A549 (cell line): ENCODE measurements at regions not wholly inside any gene's neighbourhood (a gene's known extent, or its start where the extent isn't known, plus 50 kb on each side); places are given as distances from the start of the nearest gene placed in this dataset.

Experiments used
- ATAC-seq, 2 experiments: fragments of 200-7000 bp in 1 of 2; fragments of >200 bp in 1 of 2; cut with Nextera tagmentation in 1 of 2; cut with Tn5 transposase in 1 of 2; 3 replicates each; pipeline versions ENCODE4 v1.8.0 to v1.9.1; 2018 to 2020; ENCODE audit warnings: mild to moderate bottlenecking in 1 of 2, moderate library complexity in 1 of 2
- CTCF ChIA-PET: fragments of 300-600 bp; sonication (Branson Sonifier 250); formaldehyde crosslinking; extraction: SDS; loops from one replicate; lab custom pipeline; 2021; ENCODE audit warnings: antibody characterized with exemption, inconsistent platforms; lab: Yijun Ruan, JAX
- POLR2A ChIA-PET: fragments of 350-600 bp; formaldehyde crosslinking; extraction: SDS; loops from one replicate; lab custom pipeline; 2021; ENCODE audit warnings: antibody characterized with exemption, inconsistent platforms; lab: Yijun Ruan, JAX
- DNase-seq, 2 experiments: peaks; one replicate each; pipeline versions ENCODE4 v3.0.0 to v3.0.0-alpha.2; 2011 to 2016; ENCODE audit warnings: low read depth in 1 of 2, low spot score in 1 of 2
- FAIRE-seq: peaks from 2 replicates; lab custom pipeline; 2011; peaks lifted over from hg19 to GRCh38; lab: Jason Lieb, UNC
- H3K27ac ChIP-seq, 2 experiments: fragments of >200 bp; sonication (Bioruptor Twin); formaldehyde crosslinking; 3 replicates each; pipeline ENCODE4 v1.5.1; 2016 to 2017
- H3K4me1 ChIP-seq: fragments of >200 bp; sonication (Bioruptor Twin); formaldehyde crosslinking; 3 replicates; pipeline ENCODE4 v1.6.1; 2016
- H3K4me2 ChIP-seq: fragments of >200 bp; sonication (Bioruptor Twin); formaldehyde crosslinking; 3 replicates; pipeline ENCODE4 v1.6.1; 2016
- H3K4me3 ChIP-seq: fragments of >200 bp; sonication (Bioruptor Twin); formaldehyde crosslinking; 3 replicates; pipeline ENCODE4 v1.5.1; 2016
- H3K9me3 ChIP-seq: fragments of >200 bp; sonication (Bioruptor Twin); formaldehyde crosslinking; 3 replicates; pipeline ENCODE4 v1.6.1; 2016
- CHD4 ChIP-seq: fragments of 200-600 bp; sonication (generic); IDR thresholded peaks from 2 replicates; pipeline ENCODE4 v1.6.1; 2016; ENCODE audit warnings: antibody characterized with exemption, mild to moderate bottlenecking, borderline replicate concordance
- FOSB ChIP-seq: fragments of 250-450 bp; sonication (Bioruptor Pico); IDR thresholded peaks from 2 replicates; pipeline ENCODE4 v1.5.0; 2020; ENCODE audit warnings: mild to moderate bottlenecking, moderate library complexity
- FOSL2 ChIP-seq, 2 experiments: fragments of 450-650 bp in 1 of 2; fragments of >200 bp in 1 of 2; sonication (Bioruptor Twin) in 1 of 2; formaldehyde crosslinking; IDR thresholded peaks; 2 replicates each; pipeline versions ENCODE4 v1.5.0 to v1.6.1; 2016 to 2020; ENCODE audit warnings: mild to moderate bottlenecking in 1 of 2, moderate library complexity in 1 of 2
- HEYL ChIP-seq: fragments of 250-450 bp; sonication (Bioruptor Pico); IDR thresholded peaks from 2 replicates; pipeline ENCODE4 v1.8.0; 2021; ENCODE audit warnings: mild to moderate bottlenecking, moderate library complexity
- HOXA7 ChIP-seq: fragments of 250-450 bp; sonication (Bioruptor Pico); IDR thresholded peaks from 2 replicates; pipeline ENCODE4 v1.5.0; 2020; ENCODE audit warnings: mild to moderate bottlenecking, moderate library complexity
- HOXB5 ChIP-seq: fragments of 250-450 bp; sonication (Bioruptor Pico); IDR thresholded peaks from 2 replicates; pipeline ENCODE4 v1.5.0; 2020; ENCODE audit warnings: mild to moderate bottlenecking, moderate library complexity
- JUN ChIP-seq, 2 experiments: fragments of >200 bp; sonication (Bioruptor Twin); formaldehyde crosslinking; IDR thresholded peaks; 2 replicates in 1 of 2; 3 replicates in 1 of 2; pipeline ENCODE4 v1.6.1; 2016 to 2017
- KDM1A ChIP-seq: fragments of 200-600 bp; sonication (generic); IDR thresholded peaks from 2 replicates; pipeline ENCODE4 v1.6.1; 2016; ENCODE audit warnings: low read depth, mild to moderate bottlenecking
- KDM5A ChIP-seq: fragments of 200-600 bp; sonication (generic); IDR thresholded peaks from 2 replicates; pipeline ENCODE4 v1.6.1; 2016; ENCODE audit warnings: antibody characterized with exemption, mild to moderate bottlenecking
- MAFK ChIP-seq: fragments of 450-650 bp; IDR thresholded peaks from 2 replicates; pipeline ENCODE4 v1.6.1; 2014; ENCODE audit not compliant: partially characterized antibody
- NFE2L2 ChIP-seq: fragments of 150-350 bp; conservative IDR thresholded peaks from 2 replicates; pipeline ENCODE4 v1.6.1; 2014; ENCODE audit warnings: low read length
- RARB ChIP-seq: fragments of 250-450 bp; sonication (Bioruptor Pico); IDR thresholded peaks from 2 replicates; pipeline ENCODE4 v1.8.0; 2021; ENCODE audit warnings: mild to moderate bottlenecking, moderate library complexity
- RFX5 ChIP-seq: fragments of 450-650 bp; IDR thresholded peaks from 2 replicates; pipeline ENCODE4 v1.7.1; 2014; ENCODE audit warnings: antibody characterized with exemption, mild to moderate bottlenecking, moderate library complexity
- RNF2 ChIP-seq: fragments of 200-600 bp; sonication (generic); IDR thresholded peaks from 2 replicates; pipeline ENCODE4 v1.6.1; 2016; ENCODE audit warnings: low read depth, mild to moderate bottlenecking, antibody characterized with exemption, moderate library complexity, borderline replicate concordance
- ZFP36 ChIP-seq: fragments of 450-650 bp; IDR thresholded peaks from 2 replicates; pipeline ENCODE4 v1.6.1; 2014; ENCODE audit warnings: borderline replicate concordance; ENCODE audit not compliant: partially characterized antibody
- ZNF302 ChIP-seq: fragments of 250-450 bp; sonication (Bioruptor Pico); IDR thresholded peaks from 2 replicates; pipeline ENCODE4 v1.9.0; 2021; ENCODE audit warnings: inconsistent platforms, mild to moderate bottlenecking, moderate library complexity
- WGBS: methylation state at CpG from one replicate; pipeline ENCODE4 v1.1.6; 2017; ENCODE audit errors: missing lambda C conversion rate; 5-methylcytosine and 5-hydroxymethylcytosine counted together
- TF ChIP-seq, protein P1 (sequence below): fragments of 250-450 bp; sonication (Bioruptor Pico); IDR thresholded peaks from 2 replicates; pipeline ENCODE4 v1.5.0; 2020; ENCODE audit warnings: low read depth, mild to moderate bottlenecking, moderate library complexity
- TF ChIP-seq, protein P2 (sequence below): fragments of >200 bp; sonication (Bioruptor Twin); formaldehyde crosslinking; IDR thresholded peaks from 3 replicates; pipeline ENCODE4 v1.6.1; 2016
- TF ChIP-seq, protein P3 (sequence below): IDR thresholded peaks from 2 replicates; pipeline ENCODE4 v1.6.1; 2012

DNA sequence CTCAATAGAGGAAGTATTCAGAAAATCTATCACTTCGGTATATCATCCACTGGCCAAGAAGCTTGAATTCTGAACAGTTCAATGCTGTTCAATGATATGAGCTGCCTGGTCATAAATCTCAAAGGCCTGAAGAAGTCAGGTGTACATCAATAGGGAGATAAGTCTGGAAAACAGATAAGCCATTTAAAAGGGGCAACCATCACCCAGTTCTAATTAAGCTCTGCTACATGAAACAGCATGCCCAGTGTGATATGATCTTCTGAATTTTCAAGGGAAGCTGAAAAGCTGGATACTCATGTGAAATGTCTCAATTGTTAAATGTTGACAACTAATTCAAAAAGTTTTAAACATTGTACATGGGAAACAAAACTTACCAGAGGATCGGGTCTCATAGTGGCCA lies 2020.7 kb upstream of the WWC1 start:
- TF ChIP-seq NFE2L2: no peak
- no peak for TF ChIP-seq RARB
- TF ChIP-seq HEYL (CRISPR knock-in tag): no peak
- TF ChIP-seq FOSB: no peak
- no peak for TF ChIP-seq KDM1A
- TF ChIP-seq, protein P1, sequence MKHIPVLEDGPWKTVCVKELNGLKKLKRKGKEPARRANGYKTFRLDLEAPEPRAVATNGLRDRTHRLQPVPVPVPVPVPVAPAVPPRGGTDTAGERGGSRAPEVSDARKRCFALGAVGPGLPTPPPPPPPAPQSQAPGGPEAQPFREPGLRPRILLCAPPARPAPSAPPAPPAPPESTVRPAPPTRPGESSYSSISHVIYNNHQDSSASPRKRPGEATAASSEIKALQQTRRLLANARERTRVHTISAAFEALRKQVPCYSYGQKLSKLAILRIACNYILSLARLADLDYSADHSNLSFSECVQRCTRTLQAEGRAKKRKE: no peak
- Histone ChIP-seq H3K27ac (no peak overlapping the region), H3K9me3 (no peaks in the 10 kb centered on the region), H3K4me3 (no peak overlapping the region), H3K4me2 (no peak overlapping the region), H3K4me1 (no peaks in the 10 kb centered on the region)
- CTCF ChIA-PET: no interaction called here
- DNase-seq: no peak
- no peak for ATAC-seq
- no peak for FAIRE-seq
- 2% methylated on average over 2 of the region's 2 CpGs for WGBS
- POLR2A ChIA-PET: no interaction called here

DNA sequence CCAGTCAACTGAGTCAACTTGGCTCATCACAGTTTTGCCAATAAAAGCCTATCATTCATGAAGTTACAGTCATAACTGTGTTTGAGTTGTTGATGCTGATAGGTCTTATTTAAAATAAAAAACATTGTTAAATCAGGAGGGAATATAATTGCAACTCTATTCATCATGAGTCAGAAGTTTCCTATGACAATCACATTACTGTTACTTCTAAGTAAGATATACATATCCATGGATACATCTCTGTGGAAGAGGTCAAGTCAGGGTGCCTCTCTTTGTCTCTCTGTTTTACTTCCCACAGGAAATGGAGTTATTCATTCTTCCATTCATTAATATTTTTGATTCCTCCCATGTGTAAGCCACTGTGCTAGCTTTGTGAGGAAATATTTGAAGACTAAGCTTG lies 2015.4 kb upstream of the WWC1 start:
- no peak overlapping the region for H3K27ac ChIP-seq
- no peak for DNase-seq

DNA sequence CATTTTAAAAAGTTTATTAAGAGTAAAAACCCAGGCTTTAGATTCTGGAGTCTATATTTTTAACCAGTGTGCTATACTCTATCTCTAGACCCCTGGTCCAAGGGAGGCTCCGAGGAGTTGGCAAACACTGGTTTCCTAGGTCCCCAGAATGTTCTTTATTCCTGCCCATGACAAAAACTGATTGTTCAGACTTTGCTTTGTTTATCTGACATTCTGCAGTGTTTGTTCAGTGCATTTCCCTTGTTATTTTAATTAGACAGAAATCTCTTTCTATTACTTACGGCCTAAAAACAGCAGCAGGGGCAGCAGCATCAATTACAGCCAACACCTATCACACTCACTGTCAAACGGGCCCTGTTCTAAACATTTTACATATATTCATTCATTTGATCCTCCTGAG lies 2011.6 kb upstream of the WWC1 start:
- Histone ChIP-seq H3K27ac (no peak overlapping the region), H3K4me2 (no peak overlapping the region), H3K4me1 (no peaks in the 10 kb centered on the region), H3K9me3 (no peaks in the 10 kb centered on the region), H3K4me3 (no peak overlapping the region)
- POLR2A ChIA-PET: no interaction called here
- DNase-seq: no peak
- ATAC-seq: no peak
- no peak for FAIRE-seq
- no peak for TF ChIP-seq ZNF302 (CRISPR knock-in tag)
- no peak for TF ChIP-seq FOSL2 (IDR thresholded peaks at IDR 0.05)
- no peak for TF ChIP-seq FOSL2 (CRISPR knock-in tag; IDR thresholded peaks at IDR 0.05)
- 3% methylated on average over 3 of the region's 3 CpGs for WGBS
- CTCF ChIA-PET: no interaction called here

More for the DNA sequence above, 2015.4 kb upstream of the WWC1 start:
- ChIA-PET CTCF (no interaction called here), POLR2A (no interaction called here)
- Histone ChIP-seq H3K9me3 (no peaks in the 10 kb centered on the region), H3K4me1 (no peaks in the 10 kb centered on the region), H3K4me2 (no peak overlapping the region), H3K4me3 (no peak overlapping the region)
- FAIRE-seq (no peak), ATAC-seq (no peak)
- TF ChIP-seq HOXB5: no peak
- TF ChIP-seq, protein P2, sequence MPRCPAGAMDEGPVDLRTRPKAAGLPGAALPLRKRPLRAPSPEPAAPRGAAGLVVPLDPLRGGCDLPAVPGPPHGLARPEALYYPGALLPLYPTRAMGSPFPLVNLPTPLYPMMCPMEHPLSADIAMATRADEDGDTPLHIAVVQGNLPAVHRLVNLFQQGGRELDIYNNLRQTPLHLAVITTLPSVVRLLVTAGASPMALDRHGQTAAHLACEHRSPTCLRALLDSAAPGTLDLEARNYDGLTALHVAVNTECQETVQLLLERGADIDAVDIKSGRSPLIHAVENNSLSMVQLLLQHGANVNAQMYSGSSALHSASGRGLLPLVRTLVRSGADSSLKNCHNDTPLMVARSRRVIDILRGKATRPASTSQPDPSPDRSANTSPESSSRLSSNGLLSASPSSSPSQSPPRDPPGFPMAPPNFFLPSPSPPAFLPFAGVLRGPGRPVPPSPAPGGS: no peak
- no peak for TF ChIP-seq ZFP36
- no peak for TF ChIP-seq RFX5
- TF ChIP-seq KDM5A: no peak
- no peak for TF ChIP-seq JUN (IDR thresholded peaks at IDR 0.05)

DNA sequence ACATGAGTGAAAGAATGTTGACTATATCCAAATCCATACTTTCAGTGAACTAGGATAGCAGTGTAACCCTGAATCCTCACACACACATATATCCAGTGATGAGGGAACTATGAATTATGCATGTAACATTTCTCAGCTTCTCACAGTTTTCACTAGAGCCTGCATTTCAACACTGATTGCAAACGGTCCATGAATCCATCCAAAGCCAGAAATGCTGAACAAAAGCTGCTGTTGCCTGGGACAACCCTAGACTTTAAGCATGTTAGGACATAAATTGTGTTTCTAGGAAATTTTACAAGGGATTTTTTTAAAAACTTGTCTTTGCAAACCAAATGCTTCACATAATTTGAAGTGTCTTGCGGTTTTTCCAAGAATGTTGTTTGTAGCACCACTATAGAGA lies 2010.0 kb upstream of the WWC1 start:
- ChIA-PET POLR2A (no interaction called here), CTCF (no interaction called here)
- no peak for TF ChIP-seq HOXA7 (CRISPR knock-in tag)
- no peak for TF ChIP-seq CHD4
- no peak for TF ChIP-seq HEYL (CRISPR knock-in tag)
- TF ChIP-seq, protein P3, sequence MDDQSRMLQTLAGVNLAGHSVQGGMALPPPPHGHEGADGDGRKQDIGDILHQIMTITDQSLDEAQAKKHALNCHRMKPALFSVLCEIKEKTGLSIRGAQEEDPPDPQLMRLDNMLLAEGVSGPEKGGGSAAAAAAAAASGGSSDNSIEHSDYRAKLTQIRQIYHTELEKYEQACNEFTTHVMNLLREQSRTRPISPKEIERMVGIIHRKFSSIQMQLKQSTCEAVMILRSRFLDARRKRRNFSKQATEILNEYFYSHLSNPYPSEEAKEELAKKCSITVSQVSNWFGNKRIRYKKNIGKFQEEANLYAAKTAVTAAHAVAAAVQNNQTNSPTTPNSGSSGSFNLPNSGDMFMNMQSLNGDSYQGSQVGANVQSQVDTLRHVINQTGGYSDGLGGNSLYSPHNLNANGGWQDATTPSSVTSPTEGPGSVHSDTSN: no peak
- no peak for TF ChIP-seq MAFK
- no peak for TF ChIP-seq RNF2
- TF ChIP-seq, protein P2: no peak

More for the DNA sequence above, 2010.0 kb upstream of the WWC1 start:
- H3K4me2 ChIP-seq: no peak overlapping the region
- FAIRE-seq (no peak), ATAC-seq (no peak), DNase-seq (no peak)
- no peaks in the 10 kb centered on the region for H3K9me3 ChIP-seq
- no peak overlapping the region for H3K4me3 ChIP-seq
- no peaks in the 10 kb centered on the region for H3K4me1 ChIP-seq
- 2% methylated on average over 2 of the region's 2 CpGs for WGBS
- no peak overlapping the region for H3K27ac ChIP-seq
